ENCODE measurements at regions not wholly inside any gene's neighbourhood (a gene's known extent, or its start where the extent isn't known, plus 50 kb on each side); places are given as distances from the start of the nearest gene placed in this dataset.

GRCh38 chr4:159765382-159765781 is 662.5 kb downstream of the RAPGEF2 start:
- no peak overlapping the region for H3K4me2 ChIP-seq (replicated peaks; ENCODE audit: low read depth, low read length, poor library complexity, severe bottlenecking)
- intact Hi-C loops (cut with micrococcal nuclease): no loop called here

DNA sequence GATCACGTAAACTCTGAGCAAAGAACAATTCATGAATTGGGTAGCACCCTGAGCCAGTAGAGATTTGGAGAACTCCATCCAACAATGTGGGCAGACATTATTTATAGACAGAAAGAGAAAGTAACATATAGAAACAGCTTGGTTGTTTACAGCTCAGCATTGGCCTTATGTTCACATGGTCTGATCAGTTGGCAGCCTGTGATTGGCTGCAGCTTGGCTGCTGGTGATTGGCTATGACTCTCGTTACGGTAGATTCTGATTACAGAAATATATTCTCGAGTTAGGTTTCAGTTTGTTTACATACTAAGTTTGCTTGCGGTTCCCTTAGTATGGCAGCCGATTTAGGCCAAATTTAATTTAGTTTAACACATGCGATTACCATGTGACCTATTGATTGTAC is 663.4 kb downstream of the RAPGEF2 start:
- no peak for DNase-seq
- no peaks in the 10 kb centered on the region for H3K27me3 Mint-ChIP-seq
- no peak overlapping the region for H3K4me2 ChIP-seq (replicated peaks; ENCODE audit: low read depth, low read length, poor library complexity, severe bottlenecking)
- H3K36me3 ChIP-seq (replicated peaks in 1 of 2; ENCODE audit: control extremely low read depth in 1 of 2, control insufficient read depth in 1 of 2, extremely low read depth in 1 of 2, insufficient read depth in 2 of 2, low read length in 1 of 2): no peaks in the 10 kb centered on the region
- H3K27ac Mint-ChIP-seq: no peak overlapping the region
- ATAC-seq (ENCODE audit: low read depth): no peak
- H3K4me3 ChIP-seq (ENCODE audit: control extremely low read depth in 1 of 5, extremely low read depth in 1 of 5, insufficient read depth in 1 of 5, low read depth in 2 of 5, low read length in 4 of 5): no peak overlapping the region
- ChIA-PET CTCF (no interaction called here), POLR2A (no interaction called here)
- H3K4me3 Mint-ChIP-seq: no peak overlapping the region
- WGBS (ENCODE audit: insufficient coverage): 80% methylated on average over 1 of the region's 7 CpGs
- TF ChIP-seq CTCF (IDR thresholded peaks at IDR 0.05) (no peak), EZH2 (IDR thresholded peaks at IDR 0.05; ENCODE audit: borderline replicate concordance, insufficient read depth, low read depth, low read length, poor library complexity, severe bottlenecking) (no peak)
- H3K4me1 ChIP-seq (ENCODE audit: control insufficient read depth in 2 of 2, insufficient read depth in 2 of 2, low read length in 2 of 2): no peaks in the 10 kb centered on the region
- H3K9me3 Mint-ChIP-seq (ENCODE audit: insufficient read depth): no peaks in the 10 kb centered on the region
- H3K27me3 ChIP-seq (replicated peaks in 1 of 4; ENCODE audit: control extremely low read depth in 1 of 4, control insufficient read depth in 3 of 4, insufficient read depth in 4 of 4, low read length in 3 of 4): no peaks in the 10 kb centered on the region
- H3K9me3 ChIP-seq (ENCODE audit: control extremely low read depth in 1 of 3, control insufficient read depth in 2 of 3, insufficient read depth in 1 of 3, low read length in 2 of 3): no peaks in the 10 kb centered on the region
- H3K4me1 Mint-ChIP-seq: no peaks in the 10 kb centered on the region
- H2AFZ ChIP-seq (ENCODE audit: insufficient read depth, low read depth, low read length, poor library complexity, severe bottlenecking): no peak overlapping the region
- intact Hi-C loops (cut with micrococcal nuclease): no loop called here
- no peaks in the 10 kb centered on the region for H3K79me2 ChIP-seq (ENCODE audit: control insufficient read depth, insufficient read depth, low read length)
- no peak overlapping the region for H3K27ac ChIP-seq (ENCODE audit: low read length in 2 of 2)
- no peaks in the 10 kb centered on the region for H4K20me1 ChIP-seq (ENCODE audit: control insufficient read depth, insufficient read depth, low read length, poor library complexity, severe bottlenecking)
- no peak overlapping the region for H3K9ac ChIP-seq (ENCODE audit: low read length)

More at GRCh38 chr4:159765382-159765781, 662.5 kb downstream of the RAPGEF2 start:
- no CpG with 5 or more reads among the region's 1 CpG for WGBS (ENCODE audit: insufficient coverage)
- Histone ChIP-seq H3K9ac (ENCODE audit: low read length) (no peak overlapping the region), H3K9me3 (ENCODE audit: control extremely low read depth in 1 of 3, control insufficient read depth in 2 of 3, insufficient read depth in 1 of 3, low read length in 2 of 3) (no peaks in the 10 kb centered on the region), H3K27ac (ENCODE audit: low read length in 2 of 2) (no peak overlapping the region), H3K36me3 (replicated peaks in 1 of 2; ENCODE audit: control extremely low read depth in 1 of 2, control insufficient read depth in 1 of 2, extremely low read depth in 1 of 2, insufficient read depth in 2 of 2, low read length in 1 of 2) (no peaks in the 10 kb centered on the region), H3K27me3 (replicated peaks in 1 of 4; ENCODE audit: control extremely low read depth in 1 of 4, control insufficient read depth in 3 of 4, insufficient read depth in 4 of 4, low read length in 3 of 4) (no peaks in the 10 kb centered on the region), H3K4me1 (ENCODE audit: control insufficient read depth in 2 of 2, insufficient read depth in 2 of 2, low read length in 2 of 2) (no peaks in the 10 kb centered on the region), H2AFZ (ENCODE audit: insufficient read depth, low read depth, low read length, poor library complexity, severe bottlenecking) (no peak overlapping the region), H3K79me2 (ENCODE audit: control insufficient read depth, insufficient read depth, low read length) (no peaks in the 10 kb centered on the region), H4K20me1 (ENCODE audit: control insufficient read depth, insufficient read depth, low read length, poor library complexity, severe bottlenecking) (no peaks in the 10 kb centered on the region), H3K4me3 (ENCODE audit: control extremely low read depth in 1 of 5, extremely low read depth in 1 of 5, insufficient read depth in 1 of 5, low read depth in 2 of 5, low read length in 4 of 5) (no peak overlapping the region)
- ChIA-PET CTCF (no interaction called here), POLR2A (no interaction called here)
- H3K27ac Mint-ChIP-seq: no peak overlapping the region
- H3K4me1 Mint-ChIP-seq: no peaks in the 10 kb centered on the region
- ATAC-seq (ENCODE audit: low read depth) (no peak), DNase-seq (no peak)
- no peak overlapping the region for H3K4me3 Mint-ChIP-seq
- H3K9me3 Mint-ChIP-seq (ENCODE audit: insufficient read depth): no peaks in the 10 kb centered on the region
- no peaks in the 10 kb centered on the region for H3K27me3 Mint-ChIP-seq
- no peak for TF ChIP-seq EZH2 (IDR thresholded peaks at IDR 0.05; ENCODE audit: borderline replicate concordance, insufficient read depth, low read depth, low read length, poor library complexity, severe bottlenecking)
- no peak for TF ChIP-seq CTCF (IDR thresholded peaks at IDR 0.05)

All from B cell (primary cell).